ENCODE measurements at regions not wholly inside any gene's neighbourhood (a gene's known extent, or its start where the extent isn't known, plus 50 kb on each side); places are given as distances from the start of the nearest gene placed in this dataset.

DNA sequence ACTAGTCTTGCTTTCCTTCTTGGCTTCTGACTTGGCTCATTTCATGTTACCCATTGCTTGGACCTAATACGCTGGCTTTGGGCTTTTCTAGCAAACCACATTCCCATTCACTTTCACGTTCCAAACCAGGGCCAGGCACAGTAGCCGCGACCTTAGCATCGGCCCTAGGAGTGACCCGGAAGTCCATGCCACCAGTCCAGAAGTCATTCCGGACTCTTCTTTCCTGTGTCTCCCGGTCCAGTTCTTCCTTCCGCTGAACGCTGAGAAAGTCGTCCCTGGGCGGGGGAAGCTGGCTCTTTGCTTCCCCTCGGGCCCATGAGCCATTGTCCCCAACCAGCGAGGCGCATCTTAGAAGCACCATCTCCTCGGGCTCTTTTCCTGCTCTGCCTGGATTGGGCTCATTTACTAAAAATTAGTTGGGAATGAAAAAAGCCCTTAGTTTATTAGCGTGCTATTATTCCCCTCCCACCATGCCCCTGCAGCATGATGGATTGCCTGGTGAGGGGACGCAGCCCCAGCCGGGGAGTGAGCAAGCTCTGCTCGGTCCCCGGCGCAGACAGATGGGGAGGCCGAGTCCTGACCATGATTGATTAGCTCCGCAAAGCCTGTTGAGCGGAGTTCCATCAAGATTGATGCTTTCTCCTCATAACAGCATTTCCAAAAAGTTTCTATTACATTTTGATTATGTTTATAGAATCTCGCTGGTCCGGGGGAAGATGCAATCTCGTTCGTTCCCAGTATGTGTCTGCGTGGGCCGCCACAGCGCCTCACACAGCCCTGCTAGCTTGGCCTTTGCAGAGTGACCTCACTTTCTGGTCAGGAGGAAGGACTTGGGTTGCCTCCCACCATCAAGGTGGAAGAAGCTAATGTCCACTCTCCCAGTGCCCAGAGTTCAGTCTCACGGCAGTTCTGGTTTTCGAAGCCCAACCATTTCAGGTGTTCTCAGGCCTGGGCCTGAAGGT, 115.1 kb upstream of the TOP1 start:
- TF ChIP-seq CTCF (IDR thresholded peaks at IDR 0.05; ENCODE audit: extremely low read depth, insufficient read depth, missing control alignments): no peak
- in situ Hi-C loops (cut with MboI; ENCODE audit: low pct_unique_long_range_greater_than_20kb, low sequenced_read_pairs, unreplicated experiment): no loop called here
- no peak for DNase-seq (ENCODE audit: low spot score)

DNA sequence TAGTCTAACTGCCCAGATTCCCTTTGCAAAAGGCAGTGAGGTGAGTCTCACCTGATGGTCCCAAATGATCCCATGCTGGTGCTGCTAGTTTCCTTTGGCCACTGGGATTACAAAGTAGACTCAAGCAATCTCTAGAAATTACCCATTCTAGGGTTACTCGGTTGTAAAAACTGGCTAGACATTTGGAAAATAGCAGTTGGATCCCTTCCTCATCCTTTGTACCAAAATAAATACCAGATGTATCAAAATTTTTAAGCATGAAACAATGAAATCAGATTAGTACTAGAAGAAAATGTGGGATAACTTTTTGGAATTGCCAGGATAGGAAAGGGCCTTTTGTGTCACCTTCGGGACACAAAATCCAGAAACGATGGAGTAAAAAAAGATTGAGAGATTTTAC, 112.9 kb upstream of the TOP1 start:
- in situ Hi-C loops (cut with MboI; ENCODE audit: low pct_unique_long_range_greater_than_20kb, low sequenced_read_pairs, unreplicated experiment): no loop called here
- no peak for DNase-seq (ENCODE audit: low spot score)
- TF ChIP-seq CTCF (IDR thresholded peaks at IDR 0.05; ENCODE audit: extremely low read depth, insufficient read depth, missing control alignments): no peak

GRCh38 chr20:40916276-40916675, 112.3 kb upstream of the TOP1 start:
- no peak for DNase-seq (ENCODE audit: low spot score)
- no peak for TF ChIP-seq CTCF (IDR thresholded peaks at IDR 0.05; ENCODE audit: extremely low read depth, insufficient read depth, missing control alignments)
- in situ Hi-C loops (cut with MboI; ENCODE audit: low pct_unique_long_range_greater_than_20kb, low sequenced_read_pairs, unreplicated experiment): no loop called here

DNA sequence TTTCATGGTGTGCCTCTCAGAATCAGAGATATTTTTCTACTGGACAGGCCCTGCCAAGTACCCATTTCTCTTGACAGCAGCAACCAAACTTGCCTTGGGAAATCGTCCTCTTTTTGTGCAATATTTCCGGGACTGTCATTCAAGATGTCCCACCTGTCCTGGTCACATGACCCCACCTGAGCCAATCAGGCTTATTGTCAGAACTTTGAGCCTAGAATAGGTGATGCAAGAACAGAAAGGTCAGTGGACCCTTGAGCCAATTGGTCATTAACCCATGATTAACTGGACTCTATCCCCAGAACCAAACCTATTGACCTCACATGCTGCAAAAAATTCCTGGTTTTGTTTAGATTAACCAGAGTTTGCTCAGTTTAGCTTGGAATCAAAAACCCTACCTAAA, 108.3 kb upstream of the TOP1 start:
- in situ Hi-C loops (cut with MboI; ENCODE audit: low pct_unique_long_range_greater_than_20kb, low sequenced_read_pairs, unreplicated experiment): no loop called here
- DNase-seq (ENCODE audit: low spot score): no peak

GRCh38 chr20:40922865-40923264, 105.8 kb upstream of the TOP1 start:
- DNase-seq (ENCODE audit: low spot score): no peak
- TF ChIP-seq CTCF (IDR thresholded peaks at IDR 0.05; ENCODE audit: extremely low read depth, insufficient read depth, missing control alignments): no peak
- in situ Hi-C loops (cut with MboI; ENCODE audit: low pct_unique_long_range_greater_than_20kb, low sequenced_read_pairs, unreplicated experiment): no loop called here

More for the DNA sequence above, 108.3 kb upstream of the TOP1 start:
- no peak for TF ChIP-seq CTCF (IDR thresholded peaks at IDR 0.05; ENCODE audit: extremely low read depth, insufficient read depth, missing control alignments)

- no peak for TF ChIP-seq CTCF (IDR thresholded peaks at IDR 0.05; ENCODE audit: extremely low read depth, insufficient read depth, missing control alignments)
- in situ Hi-C loops (cut with MboI; ENCODE audit: low pct_unique_long_range_greater_than_20kb, low sequenced_read_pairs, unreplicated experiment): loop anchor here (25.0 kb wide), 1 partner anchor 189 kb away; no protein-coding TSS in a partner anchor
- DNase-seq (ENCODE audit: low spot score): no peak
Observed at GRCh38 chr20:40925829-40926510, 102.7 kb upstream of the TOP1 start.
